H9 (cell line): ENCODE measurements at regions not wholly inside any gene's neighbourhood (a gene's known extent, or its start where the extent isn't known, plus 50 kb on each side); places are given as distances from the start of the nearest gene placed in this dataset.

Source experiments
- DNase-seq: peaks from one replicate; pipeline ENCODE4 v3.0.0-alpha.2; 2017
- H2AFZ ChIP-seq: one replicate; pipeline ENCODE4 v1.6.1; 2013; ENCODE audit warnings: mild to moderate bottlenecking, low read length, control low read depth, moderate library complexity
- H2AK5ac ChIP-seq: 2 replicates; pipeline ENCODE4 v1.6.1; 2013; ENCODE audit warnings: low read length, control low read depth, mixed read lengths; ENCODE audit not compliant: insufficient read length
- H2BK120ac ChIP-seq: one replicate; pipeline ENCODE4 v1.6.1; 2013; ENCODE audit warnings: low read depth, mild to moderate bottlenecking, low read length, control low read depth, inconsistent platforms; ENCODE audit not compliant: poor library complexity, severe bottlenecking
- H2BK12ac ChIP-seq: 2 replicates; pipeline ENCODE4 v1.6.1; 2013; ENCODE audit warnings: low read length, control low read depth, mixed read lengths, low read depth; ENCODE audit not compliant: insufficient read length
- H2BK15ac ChIP-seq: 2 replicates; pipeline ENCODE4 v1.6.1; 2013; ENCODE audit warnings: low read depth, low read length, control low read depth
- H2BK20ac ChIP-seq: one replicate; pipeline ENCODE4 v1.6.1; 2013; ENCODE audit warnings: low read depth, mild to moderate bottlenecking, low read length, control low read depth, inconsistent platforms; ENCODE audit not compliant: poor library complexity, severe bottlenecking
- H2BK5ac ChIP-seq: 2 replicates; pipeline ENCODE4 v1.6.1; 2013; ENCODE audit warnings: low read length, control low read depth, mixed read lengths; ENCODE audit not compliant: insufficient read length
- H3K14ac ChIP-seq: 2 replicates; pipeline ENCODE4 v1.6.1; 2013; ENCODE audit warnings: low read length, control low read depth; ENCODE audit not compliant: insufficient read depth
- H3K18ac ChIP-seq: 2 replicates; pipeline ENCODE4 v1.6.1; 2013; ENCODE audit warnings: low read depth, mild to moderate bottlenecking, mixed read lengths, low read length, control low read depth; ENCODE audit not compliant: insufficient read length
- H3K23ac ChIP-seq: 2 replicates; pipeline ENCODE4 v1.6.1; 2013; ENCODE audit warnings: low read length, control low read depth, mixed read lengths, low read depth; ENCODE audit not compliant: insufficient read length
- H3K23me2 ChIP-seq: 2 replicates; pipeline ENCODE4 v1.6.1; 2013; ENCODE audit warnings: low read depth, mild to moderate bottlenecking, mixed read lengths, low read length, control low read depth; ENCODE audit not compliant: insufficient read length, poor library complexity, severe bottlenecking
- H3K27ac ChIP-seq: 2 replicates; pipeline ENCODE4 v1.5.1; 2013; ENCODE audit warnings: low read length, control low read depth, mixed read lengths, low read depth; ENCODE audit not compliant: insufficient read length
- H3K27me3 ChIP-seq: 2 replicates; pipeline ENCODE4 v1.6.1; 2013; ENCODE audit warnings: low read length, control low read depth, inconsistent platforms; ENCODE audit not compliant: insufficient read depth
- H3K4ac ChIP-seq: 2 replicates; pipeline ENCODE4 v1.6.1; 2013; ENCODE audit warnings: low read depth, mild to moderate bottlenecking, control low read depth, inconsistent platforms, low read length, moderate library complexity
- H3K4me1 ChIP-seq: 2 replicates; pipeline ENCODE4 v1.6.1; 2013; ENCODE audit warnings: low read length, control low read depth, inconsistent platforms; ENCODE audit not compliant: insufficient read depth
- H3K4me2 ChIP-seq: 2 replicates; pipeline ENCODE4 v1.6.1; 2013; ENCODE audit warnings: low read length, control low read depth, mixed read lengths; ENCODE audit not compliant: insufficient read length, insufficient read depth
- H3K56ac ChIP-seq: 2 replicates; pipeline ENCODE4 v1.6.1; 2013; ENCODE audit warnings: low read depth, mild to moderate bottlenecking, mixed read lengths, low read length, control low read depth; ENCODE audit not compliant: insufficient read length
- H3K79me1 ChIP-seq: 2 replicates; pipeline ENCODE4 v1.6.1; 2013; ENCODE audit warnings: low read depth, mild to moderate bottlenecking, moderate library complexity, low read length, control low read depth, inconsistent platforms; ENCODE audit not compliant: insufficient read depth, poor library complexity, severe bottlenecking
- H3K79me2 ChIP-seq: 2 replicates; pipeline ENCODE4 v1.6.1; 2013; ENCODE audit warnings: low read length, control low read depth, inconsistent platforms; ENCODE audit not compliant: insufficient read depth
- H3K9ac ChIP-seq: 2 replicates; pipeline ENCODE4 v1.6.1; 2013; ENCODE audit warnings: low read length, control low read depth, mixed read lengths; ENCODE audit not compliant: insufficient read length; ENCODE audit errors: extremely low read depth
- H3K9me3 ChIP-seq: one replicate; pipeline ENCODE4 v1.6.1; 2013; ENCODE audit warnings: low read depth, low read length, inconsistent platforms; ENCODE audit not compliant: control insufficient read depth
- H3T11ph ChIP-seq: one replicate; pipeline ENCODE4 v1.6.1; 2013; ENCODE audit warnings: mild to moderate bottlenecking, low read length, control low read depth, inconsistent platforms
- H4K20me1 ChIP-seq: one replicate; pipeline ENCODE4 v1.6.1; 2013; ENCODE audit not compliant: control insufficient read depth, insufficient read length, insufficient read depth
- H4K5ac ChIP-seq: 2 replicates; pipeline ENCODE4 v1.6.1; 2013; ENCODE audit warnings: low read depth, mild to moderate bottlenecking, mixed read lengths, low read length, control low read depth; ENCODE audit not compliant: insufficient read length
- H4K8ac ChIP-seq: replicated peaks from 2 replicates; pipeline ENCODE4 v1.6.1; 2013; ENCODE audit warnings: low read length, control low read depth, mixed read lengths, low read depth; ENCODE audit not compliant: insufficient read length
- H4K91ac ChIP-seq: 2 replicates; pipeline ENCODE4 v1.6.1; 2013; ENCODE audit warnings: low read depth, mild to moderate bottlenecking, moderate library complexity, mixed read lengths, low read length, control low read depth; ENCODE audit not compliant: insufficient read length
- H3K27ac Mint-ChIP-seq, 3 experiments: 2 replicates in 2 of 3; 3 replicates in 1 of 3; pipeline ENCODE4 v1.8.0; 2020 to 2021; ENCODE audit warnings: mixed read lengths in 3 of 3, mild to moderate bottlenecking in 1 of 3, moderate library complexity in 1 of 3
- H3K27me3 Mint-ChIP-seq: 2 replicates; pipeline ENCODE4 v1.8.0; 2021; ENCODE audit warnings: low read depth, mild to moderate bottlenecking, moderate library complexity, mixed read lengths
- H3K36me3 Mint-ChIP-seq, 3 experiments: 2 replicates in 2 of 3; 3 replicates in 1 of 3; pipeline ENCODE4 v1.8.0; 2020 to 2021; ENCODE audit warnings: low read depth in 3 of 3, mixed read lengths in 3 of 3; ENCODE audit not compliant: insufficient read depth in 1 of 3
- H3K4me1 Mint-ChIP-seq, 2 experiments: 2 replicates each; pipeline ENCODE4 v1.8.0; 2020; ENCODE audit warnings: mixed read lengths in 2 of 2
- H3K4me3 Mint-ChIP-seq, 2 experiments: 2 replicates in 1 of 2; 3 replicates in 1 of 2; pipeline ENCODE4 v1.8.0; 2020 to 2021; ENCODE audit warnings: mild to moderate bottlenecking in 2 of 2, mixed read lengths in 2 of 2, moderate library complexity in 1 of 2
- H3K9me3 Mint-ChIP-seq, 2 experiments: 2 replicates in 1 of 2; 3 replicates in 1 of 2; pipeline ENCODE4 v1.8.0; 2020; ENCODE audit warnings: mild to moderate bottlenecking in 2 of 2, mixed read lengths in 2 of 2, moderate library complexity in 1 of 2
- CTCF ChIP-seq: fragments of 200-600 bp; sonication (generic); conservative IDR thresholded peaks from 3 replicates; pipeline ENCODE4 v1.8.0; 2021; ENCODE audit warnings: antibody characterized with exemption, mild to moderate bottlenecking
- WGBS: extraction: QIAGEN DNeasy Blood & Tissue Kit; methylation state at CpG from one replicate; pipeline ENCODE4 v1.1.7; 2013; ENCODE audit warnings: missing lambda C conversion rate, low lambda C conversion rate, mixed read lengths; ENCODE audit not compliant: insufficient read length; ENCODE audit errors: extremely low coverage; 5-methylcytosine and 5-hydroxymethylcytosine counted together

DNA sequence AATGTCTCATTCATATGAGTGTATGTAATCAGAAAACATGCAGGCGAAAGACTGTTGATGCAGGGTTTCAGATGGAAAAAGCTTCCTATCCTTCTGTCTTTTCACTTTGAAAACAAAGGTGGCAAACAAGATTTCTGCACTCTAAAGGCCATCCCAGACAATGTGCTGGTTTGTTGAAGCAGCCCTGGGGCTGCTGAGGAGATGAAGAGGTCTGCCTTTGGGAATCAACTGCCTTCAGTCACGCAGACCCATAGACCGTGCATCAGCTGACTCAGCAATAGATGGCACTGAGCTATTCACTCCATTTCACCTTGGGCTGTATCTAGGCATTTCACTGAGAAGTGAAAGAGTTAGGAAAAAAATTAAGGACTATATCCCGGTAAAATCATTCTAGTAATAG is 60.5 kb upstream of the C5orf46 start:
- peak overlapping the region in 1 of 3 experiments; percentile 59; a peak in 1 of 7 replicates for H3K27ac Mint-ChIP-seq
- H4K91ac ChIP-seq, result no peak overlapping the region

More for the DNA sequence above, 60.5 kb upstream of the C5orf46 start:
- Histone ChIP-seq H3K9me3 (no peaks in the 10 kb centered on the region), H3K27ac (no peak overlapping the region), H3T11ph (no peak overlapping the region), H3K27me3 (no peaks in the 10 kb centered on the region), H2BK15ac (no peak overlapping the region), H4K20me1 (no peaks in the 10 kb centered on the region), H3K14ac (no peak overlapping the region), H3K23ac (no peak overlapping the region), H3K23me2 (no peaks in the 10 kb centered on the region), H3K4ac (no peak overlapping the region), H2BK12ac (no peak overlapping the region), H2BK5ac (no peak overlapping the region), H2BK120ac (no peak overlapping the region), H3K79me2 (no peaks in the 10 kb centered on the region), H3K4me2 (no peak overlapping the region), H3K18ac (no peak overlapping the region), H2AK5ac (no peak overlapping the region), H3K79me1 (no peaks in the 10 kb centered on the region), H3K4me1 (no peaks in the 10 kb centered on the region), H3K9ac (no peak overlapping the region), H2BK20ac (no peak overlapping the region), H2AFZ (no peak overlapping the region), H4K8ac (no peak overlapping the region), H3K56ac (no peak overlapping the region), H4K5ac (no peak overlapping the region)
- WGBS, result no CpG with 5 or more reads among the region's 4 CpGs
- Mint-ChIP-seq H3K27me3 (no peaks in the 10 kb centered on the region), H3K4me1 (no peaks in the 10 kb centered on the region), H3K9me3 (no peaks in the 10 kb centered on the region), H3K4me3 (no peak overlapping the region), H3K36me3 (peaks cover 0 to 21% (median 0%) of the 10 kb centered on the region in 3 experiments; a peak in 2 of 7 replicates)
- DNase-seq, result no peak
- no peak for TF ChIP-seq CTCF
